ENCODE measurements at regions not wholly inside any gene's neighbourhood (a gene's known extent, or its start where the extent isn't known, plus 50 kb on each side); places are given as distances from the start of the nearest gene placed in this dataset.

GRCh38 chr2:116340690-116341089, 1473.8 kb upstream of the DDX18 start:
- DNase-seq (ENCODE audit: insufficient read length, low spot score) (no peak), FAIRE-seq (no peak)
- no peak for TF ChIP-seq CTCF (IDR thresholded peaks at IDR 0.05; ENCODE audit: insufficient read depth, missing control alignments)

GRCh38 chr2:116366212-116366611, 1448.3 kb upstream of the DDX18 start:
- DNase-seq (ENCODE audit: insufficient read length, low spot score) = no peak
- no peak for FAIRE-seq
- no peak for TF ChIP-seq CTCF (IDR thresholded peaks at IDR 0.05; ENCODE audit: insufficient read depth, missing control alignments)

- FAIRE-seq (no peak), DNase-seq (ENCODE audit: insufficient read length, low spot score) (no peak)
- TF ChIP-seq CTCF (IDR thresholded peaks at IDR 0.05; ENCODE audit: insufficient read depth, missing control alignments) = no peak
Measured at GRCh38 chr2:116378786-116379185, 1435.7 kb upstream of the DDX18 start.

GRCh38 chr2:116411211-116411610, 1403.3 kb upstream of the DDX18 start:
- no peak for DNase-seq (ENCODE audit: insufficient read length, low spot score)
- no peak for FAIRE-seq
- no peak for TF ChIP-seq CTCF (IDR thresholded peaks at IDR 0.05; ENCODE audit: insufficient read depth, missing control alignments)

DNA sequence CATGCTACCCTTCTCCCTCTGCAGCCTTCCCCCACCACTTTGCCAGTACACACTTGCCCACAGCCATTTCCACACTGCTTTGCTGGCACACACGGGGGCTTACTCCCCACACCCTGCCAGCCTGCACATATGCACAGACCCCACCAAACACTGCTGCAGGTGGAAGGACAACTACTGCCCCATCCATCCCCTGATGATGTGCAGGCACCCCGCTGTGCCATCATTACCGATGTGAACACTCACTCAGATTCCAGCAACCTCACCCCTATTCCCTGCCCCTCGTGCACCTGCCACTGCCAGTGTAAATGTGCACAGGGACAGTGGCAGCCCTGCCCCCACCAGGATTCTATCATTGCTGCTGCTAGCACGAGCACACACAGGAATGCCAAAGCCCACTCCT, 1400.8 kb upstream of the DDX18 start:
- TF ChIP-seq CTCF (IDR thresholded peaks at IDR 0.05; ENCODE audit: insufficient read depth, missing control alignments) = no peak
- FAIRE-seq (no peak), DNase-seq (ENCODE audit: insufficient read length, low spot score) (no peak)

DNA sequence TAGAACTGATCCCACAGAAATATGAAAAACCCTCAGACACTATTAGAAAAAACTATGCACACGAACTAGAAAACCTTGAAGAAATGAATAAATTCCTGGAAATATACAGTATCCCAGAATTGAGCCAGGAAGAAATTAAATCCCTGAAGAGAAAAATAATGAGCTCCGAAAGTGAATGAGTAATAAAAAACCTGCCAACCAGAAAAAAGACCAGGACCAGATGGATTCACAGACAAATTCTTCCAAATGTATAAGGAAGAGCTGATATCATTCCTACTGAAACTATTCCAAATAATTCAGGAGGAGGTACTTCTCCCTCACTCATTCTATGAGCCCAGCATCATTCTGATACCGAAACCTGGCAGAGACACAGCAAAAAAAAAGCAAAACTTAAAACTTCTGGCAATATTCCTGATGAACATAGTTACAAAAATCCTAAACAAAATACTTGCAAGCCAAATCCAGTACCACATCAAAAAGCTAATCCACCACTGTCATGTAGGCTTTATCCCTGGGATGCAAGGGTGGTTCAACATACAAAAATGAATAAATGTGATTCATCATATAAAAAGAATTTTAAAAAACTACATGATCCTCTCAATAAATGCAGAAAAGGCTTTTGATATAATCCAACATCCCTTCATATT, 1397.6 kb upstream of the DDX18 start:
- DNase-seq (ENCODE audit: insufficient read length, low spot score) (no peak), FAIRE-seq (no peak)
- no peak for TF ChIP-seq CTCF (IDR thresholded peaks at IDR 0.05; ENCODE audit: insufficient read depth, missing control alignments)

- FAIRE-seq = no peak
- DNase-seq (ENCODE audit: insufficient read length, low spot score) = no peak
- no peak for TF ChIP-seq CTCF (IDR thresholded peaks at IDR 0.05; ENCODE audit: insufficient read depth, missing control alignments)
Measured at GRCh38 chr2:116435648-116436047, 1378.8 kb upstream of the DDX18 start.
